K562 (cell line): ENCODE measurements at regions not wholly inside any gene's neighbourhood (a gene's known extent, or its start where the extent isn't known, plus 50 kb on each side); places are given as distances from the start of the nearest gene placed in this dataset.

Experiments used
- ATAC-seq: fragments of 200-7000 bp; cut with Tn5 transposase; 3 replicates; pipeline ENCODE4 v1.9.1; 2020; ENCODE audit warnings: moderate library complexity
- BruUV-seq: library from RNA; stranded (reverse); fragments of 400-500 nt; replicated peaks from 2 replicates; lab custom pipeline; 2021; lab: Mats Ljungman, UMichigan
- CTCF ChIA-PET: fragments of 300-600 bp; formaldehyde crosslinking; extraction: SDS; loops from one replicate; lab custom pipeline; 2021; ENCODE audit warnings: low intra/inter-chr PET ratio; lab: Yijun Ruan, JAX
- POLR2A ChIA-PET: fragments of 300-600, 350-650 bp; sonication (Branson Sonifier 250); formaldehyde crosslinking; extraction: SDS; loops from one replicate; lab custom pipeline; 2021; ENCODE audit warnings: antibody characterized with exemption, inconsistent platforms; lab: Yijun Ruan, JAX
- DNase-seq, 4 experiments: peaks; one replicate each; pipeline versions ENCODE4 v3.0.0 to v3.0.0-alpha.2; 2011 to 2018; ENCODE audit warnings: low spot score in 3 of 4, mixed read lengths in 3 of 4; ENCODE audit errors: extremely low read depth in 1 of 4
- FAIRE-seq: peaks from 2 replicates; lab custom pipeline; 2011; peaks lifted over from hg19 to GRCh38; lab: Jason Lieb, UNC
- H2AFZ ChIP-seq: 2 replicates; pipeline ENCODE4 v1.6.0; 2011; ENCODE audit warnings: low read depth, low read length, control low read depth, inconsistent platforms
- H3K27ac ChIP-seq: fragments of 200-600 bp; 3 replicates; pipeline ENCODE4 v1.8.0; 2011; ENCODE audit warnings: low read depth, mild to moderate bottlenecking, control low read depth, inconsistent platforms, low read length, moderate library complexity, mixed read lengths; ENCODE audit errors: extremely low read depth
- H3K27me3 ChIP-seq, 2 experiments: fragments of 300-600 bp in 1 of 2; 2 replicates in 1 of 2; 3 replicates in 1 of 2; pipeline versions ENCODE4 v1.6.0 to v1.8.0; 2011; ENCODE audit warnings: inconsistent platforms in 2 of 2, low read length in 2 of 2, mild to moderate bottlenecking in 1 of 2, mixed read lengths in 1 of 2, moderate library complexity in 1 of 2; ENCODE audit not compliant: control insufficient read depth in 2 of 2, insufficient read depth in 2 of 2
- H3K36me3 ChIP-seq: fragments of 300-600 bp; 3 replicates; pipeline ENCODE4 v1.8.0; 2011; ENCODE audit warnings: mild to moderate bottlenecking, low read length, inconsistent platforms; ENCODE audit not compliant: control insufficient read depth, insufficient read depth
- H3K4me1 ChIP-seq, 2 experiments: fragments of 200-600 bp in 1 of 2; replicated peaks in 1 of 2; 2 replicates in 1 of 2; 3 replicates in 1 of 2; pipeline versions ENCODE4 v1.5.1 to v1.8.0; 2011; ENCODE audit warnings: inconsistent platforms in 2 of 2, low read length in 2 of 2, mild to moderate bottlenecking in 1 of 2, mixed read lengths in 1 of 2, moderate library complexity in 1 of 2; ENCODE audit not compliant: control insufficient read depth in 2 of 2, insufficient read depth in 2 of 2
- H3K4me2 ChIP-seq: 2 replicates; pipeline ENCODE4 v1.6.1; 2011; ENCODE audit warnings: low read length, control low read depth, inconsistent platforms, mixed read lengths; ENCODE audit not compliant: insufficient read depth
- H3K4me3 ChIP-seq: fragments of 200-600 bp; sonication (generic), shearing (Covaris generic); 2 replicates; pipeline ENCODE4 v1.5.1; 2016; ENCODE audit warnings: control low read depth, inconsistent platforms
- H3K79me2 ChIP-seq: fragments of 200-600 bp; 3 replicates; pipeline ENCODE4 v1.8.0; 2011; ENCODE audit warnings: low read length, inconsistent platforms; ENCODE audit not compliant: control insufficient read depth, insufficient read depth
- H3K9ac ChIP-seq, 2 experiments: 2 replicates each; pipeline versions ENCODE4 v1.6.0 to v1.6.1; 2011; ENCODE audit warnings: low read depth in 2 of 2, low read length in 2 of 2, control low read depth in 1 of 2, inconsistent platforms in 1 of 2, mild to moderate bottlenecking in 1 of 2, mixed read lengths in 1 of 2; ENCODE audit not compliant: insufficient read depth in 1 of 2
- H3K9me1 ChIP-seq: one replicate; pipeline ENCODE4 v1.6.0; 2011; ENCODE audit warnings: inconsistent platforms, mild to moderate bottlenecking, low read length, moderate library complexity; ENCODE audit not compliant: control insufficient read depth, insufficient read depth
- H3K9me3 ChIP-seq: replicated peaks from 2 replicates; pipeline ENCODE4 v1.5.1; 2011; ENCODE audit warnings: low read depth, low read length, inconsistent platforms; ENCODE audit not compliant: control insufficient read depth, insufficient read depth
- H4K20me1 ChIP-seq: replicated peaks from 2 replicates; pipeline ENCODE4 v1.6.1; 2011; ENCODE audit warnings: low read length, inconsistent platforms, mixed read lengths; ENCODE audit not compliant: control insufficient read depth, insufficient read depth
- ASH1L ChIP-seq: fragments of 450-650 bp; IDR thresholded peaks from 2 replicates; pipeline ENCODE4 v1.6.1; 2018; ENCODE audit warnings: borderline replicate concordance, mild to moderate bottlenecking, low read depth; ENCODE audit not compliant: partially characterized antibody
- MBD2 ChIP-seq: sonication (generic); IDR thresholded peaks from 2 replicates; pipeline ENCODE4 v1.6.1; 2016; ENCODE audit warnings: low read depth, borderline replicate concordance
- RBM22 ChIP-seq: fragments of 200-400 bp; formaldehyde crosslinking; IDR thresholded peaks from 2 replicates; pipeline ENCODE4 v1.6.1; 2018; ENCODE audit warnings: low read length, low read depth; ENCODE audit not compliant: poor library complexity, severe bottlenecking
- ZNF165 ChIP-seq: fragments of 250-450 bp; sonication (Bioruptor Pico); IDR thresholded peaks from 2 replicates; pipeline ENCODE4 v1.4.0; 2020; ENCODE audit warnings: borderline replicate concordance
- WGBS: fragments of 100-300 bp; shearing (Covaris generic); methylation state at CpG from one replicate; pipeline ENCODE4 v1.1.6; 2016; ENCODE audit warnings: low coverage, mixed read lengths; ENCODE audit not compliant: insufficient coverage; ENCODE audit errors: missing lambda C conversion rate; 5-methylcytosine and 5-hydroxymethylcytosine counted together
- in situ Hi-C: fragments of 300-500 bp; cut with MboI; formaldehyde crosslinking; loops from 4 replicates; pipeline ENCODE4 v1.15.0; 2018; ENCODE audit warnings: inconsistent platforms, mixed read lengths
- intact Hi-C: fragments of 100-400 bp; cut with micrococcal nuclease; formaldehyde crosslinking; loops from 2 replicates; pipeline ENCODE4 v1.14.2; 2022
- TF ChIP-seq, protein P1 (sequence below): sonication (generic); formaldehyde crosslinking; IDR thresholded peaks from 2 replicates; pipeline ENCODE4 v1.5.0; 2020; ENCODE audit warnings: missing genetic modification reagents

DNA sequence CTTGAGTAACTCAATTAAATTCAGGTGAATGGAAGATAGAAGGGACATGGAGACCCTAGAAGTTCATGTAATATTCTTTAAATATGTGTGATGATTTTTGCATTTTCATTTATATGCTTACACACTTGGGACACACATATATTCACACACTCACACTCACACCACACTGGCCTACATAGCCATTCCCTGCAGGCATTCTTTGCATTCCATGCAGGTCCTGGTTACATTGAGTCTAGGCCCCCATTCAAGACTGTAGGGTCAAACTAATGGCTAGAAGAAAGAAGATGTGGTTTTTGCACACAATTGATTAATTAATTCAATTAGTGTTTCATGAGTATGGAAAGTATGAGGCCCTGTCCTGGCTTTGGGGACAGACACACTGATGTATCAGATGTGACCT is 249.4 kb downstream of the HNMT start:
- Histone ChIP-seq H3K9me1 (no peaks in the 10 kb centered on the region), H3K4me3 (no peak overlapping the region), H3K27me3 (no peaks in the 10 kb centered on the region), H3K36me3 (no peaks in the 10 kb centered on the region), H3K79me2 (no peaks in the 10 kb centered on the region), H3K4me1 (no peaks in the 10 kb centered on the region), H4K20me1 (no peaks in the 10 kb centered on the region), H2AFZ (no peak overlapping the region), H3K9me3 (no peaks in the 10 kb centered on the region), H3K9ac (no peak overlapping the region), H3K4me2 (no peak overlapping the region), H3K27ac (no peak overlapping the region)
- TF ChIP-seq RBM22 (no peak), ASH1L (no peak), ZNF165 (no peak)
- CTCF ChIA-PET, result no interaction called here
- in situ Hi-C loops (no loop called here), intact Hi-C loops (no loop called here)
- no peak for DNase-seq
- FAIRE-seq, result no peak
- POLR2A ChIA-PET, result interaction anchor here (0.7 kb wide), 1 partner anchor 14 kb away, joined by 3 read pairs; no protein-coding TSS in a partner anchor
- BruUV-seq, result no TSS peak
- ATAC-seq, result no peak

- TF ChIP-seq, protein P1, sequence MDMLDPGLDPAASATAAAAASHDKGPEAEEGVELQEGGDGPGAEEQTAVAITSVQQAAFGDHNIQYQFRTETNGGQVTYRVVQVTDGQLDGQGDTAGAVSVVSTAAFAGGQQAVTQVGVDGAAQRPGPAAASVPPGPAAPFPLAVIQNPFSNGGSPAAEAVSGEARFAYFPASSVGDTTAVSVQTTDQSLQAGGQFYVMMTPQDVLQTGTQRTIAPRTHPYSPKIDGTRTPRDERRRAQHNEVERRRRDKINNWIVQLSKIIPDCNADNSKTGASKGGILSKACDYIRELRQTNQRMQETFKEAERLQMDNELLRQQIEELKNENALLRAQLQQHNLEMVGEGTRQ, result no peak
- no peak for TF ChIP-seq MBD2
- TF ChIP-seq, all 486 proteins: peak for 0
- POLR2A ChIA-PET, result no interaction called here
- no peaks in the 10 kb centered on the region for H3K79me2 ChIP-seq
- H3K4me1 ChIP-seq, result no peaks in the 10 kb centered on the region
- H3K4me3 ChIP-seq, result no peak overlapping the region
- CTCF ChIA-PET, result no interaction called here
- ATAC-seq (no peak), DNase-seq (no peak), FAIRE-seq (no peak)
- in situ Hi-C loops (no loop called here), intact Hi-C loops (no loop called here)
- H3K4me2 ChIP-seq, result no peak overlapping the region
- no peak overlapping the region for H3K27ac ChIP-seq
- H3K36me3 ChIP-seq, result no peaks in the 10 kb centered on the region
- no peak overlapping the region for H3K9ac ChIP-seq
- whole genome bisulfite sequencing, result 0% methylated on average over 1 of the region's 1 CpG
- H3K9me3 ChIP-seq, result no peaks in the 10 kb centered on the region
- no peaks in the 10 kb centered on the region for H3K9me1 ChIP-seq
- no TSS peak for BruUV-seq
- no peaks in the 10 kb centered on the region for H3K27me3 ChIP-seq
- no peak overlapping the region for H2AFZ ChIP-seq
- no peaks in the 10 kb centered on the region for H4K20me1 ChIP-seq
These were observed 251.7 kb downstream of the HNMT start for GRCh38 chr2:138215958-138216357.
